RWPE2 (cell line): ENCODE measurements at regions not wholly inside any gene's neighbourhood (a gene's known extent, or its start where the extent isn't known, plus 50 kb on each side); places are given as distances from the start of the nearest gene placed in this dataset.

ENCODE experiments used
- ATAC-seq: fragments of 200-7000 bp; cut with Tn5 transposase; 3 replicates; pipeline ENCODE4 v1.9.1; 2021; ENCODE audit warnings: low read depth
- DNase-seq: peaks from one replicate; pipeline ENCODE4 v3.0.0-alpha.2; 2020; ENCODE audit warnings: low spot score
- H3K27ac ChIP-seq: fragments of 450-650 bp; 2 replicates; pipeline ENCODE4 v1.5.1; 2017; ENCODE audit warnings: mild to moderate bottlenecking; ENCODE audit not compliant: poor library complexity, severe bottlenecking
- H3K27me3 ChIP-seq: fragments of 250-450 bp; sonication (Bioruptor Pico); 2 replicates; pipeline ENCODE4 v1.5.1; 2021; ENCODE audit warnings: mild to moderate bottlenecking, moderate library complexity; ENCODE audit not compliant: insufficient read depth, poor library complexity, severe bottlenecking
- H3K36me3 ChIP-seq: fragments of 250-450 bp; sonication (Bioruptor Pico); 2 replicates; pipeline ENCODE4 v1.5.1; 2020; ENCODE audit warnings: low read depth, mild to moderate bottlenecking, moderate library complexity
- H3K4me1 ChIP-seq: fragments of 250-450 bp; sonication (Bioruptor Pico); 2 replicates; pipeline ENCODE4 v1.5.1; 2021; ENCODE audit warnings: mild to moderate bottlenecking, moderate library complexity; ENCODE audit not compliant: insufficient read depth, poor library complexity, severe bottlenecking
- H3K4me3 ChIP-seq: fragments of 250-450 bp; sonication (Bioruptor Pico); 2 replicates; pipeline ENCODE4 v1.5.1; 2021; ENCODE audit warnings: mild to moderate bottlenecking, moderate library complexity; ENCODE audit not compliant: severe bottlenecking
- H3K9me3 ChIP-seq: fragments of 250-450 bp; sonication (Bioruptor Pico); 2 replicates; pipeline ENCODE4 v1.5.1; 2021; ENCODE audit warnings: mild to moderate bottlenecking, moderate library complexity; ENCODE audit not compliant: severe bottlenecking
- TF ChIP-seq, protein P1 (sequence below): fragments of 450-650 bp; IDR thresholded peaks from one replicate; pipeline ENCODE4 v1.5.1; 2017; ENCODE audit warnings: mild to moderate bottlenecking, moderate library complexity; ENCODE audit not compliant: poor library complexity, severe bottlenecking

DNA sequence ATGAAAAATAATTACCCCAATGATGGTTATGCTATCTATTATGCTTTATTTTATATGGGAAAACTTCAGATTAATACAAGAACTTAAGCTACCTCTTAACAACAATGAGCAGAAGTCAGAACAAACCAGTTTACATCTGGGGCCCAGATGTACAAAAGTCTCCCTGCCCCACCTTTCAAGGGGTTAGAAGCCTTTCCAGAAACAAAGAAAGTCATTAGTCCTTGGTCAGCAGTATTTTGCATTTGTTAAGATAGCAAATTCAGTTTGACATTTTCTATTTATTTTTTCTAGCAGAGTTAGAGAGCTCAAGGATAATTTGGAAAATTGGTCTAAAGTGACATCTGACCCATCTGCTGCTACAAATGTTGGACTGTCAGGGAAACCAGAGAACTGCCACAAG lies 478.7 kb upstream of the UBE2E2 start:
- no peak overlapping the region for H3K4me3 ChIP-seq
- H3K9me3 ChIP-seq = peaks cover 2% of the 10 kb centered on the region
- no peaks in the 10 kb centered on the region for H3K36me3 ChIP-seq
- TF ChIP-seq, protein P1, sequence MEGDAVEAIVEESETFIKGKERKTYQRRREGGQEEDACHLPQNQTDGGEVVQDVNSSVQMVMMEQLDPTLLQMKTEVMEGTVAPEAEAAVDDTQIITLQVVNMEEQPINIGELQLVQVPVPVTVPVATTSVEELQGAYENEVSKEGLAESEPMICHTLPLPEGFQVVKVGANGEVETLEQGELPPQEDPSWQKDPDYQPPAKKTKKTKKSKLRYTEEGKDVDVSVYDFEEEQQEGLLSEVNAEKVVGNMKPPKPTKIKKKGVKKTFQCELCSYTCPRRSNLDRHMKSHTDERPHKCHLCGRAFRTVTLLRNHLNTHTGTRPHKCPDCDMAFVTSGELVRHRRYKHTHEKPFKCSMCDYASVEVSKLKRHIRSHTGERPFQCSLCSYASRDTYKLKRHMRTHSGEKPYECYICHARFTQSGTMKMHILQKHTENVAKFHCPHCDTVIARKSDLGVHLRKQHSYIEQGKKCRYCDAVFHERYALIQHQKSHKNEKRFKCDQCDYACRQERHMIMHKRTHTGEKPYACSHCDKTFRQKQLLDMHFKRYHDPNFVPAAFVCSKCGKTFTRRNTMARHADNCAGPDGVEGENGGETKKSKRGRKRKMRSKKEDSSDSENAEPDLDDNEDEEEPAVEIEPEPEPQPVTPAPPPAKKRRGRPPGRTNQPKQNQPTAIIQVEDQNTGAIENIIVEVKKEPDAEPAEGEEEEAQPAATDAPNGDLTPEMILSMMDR = no peak
- H3K4me1 ChIP-seq = no peaks in the 10 kb centered on the region
- no peak for ATAC-seq
- no peak overlapping the region for H3K27ac ChIP-seq
- no peaks in the 10 kb centered on the region for H3K27me3 ChIP-seq
- no peak for DNase-seq

DNA sequence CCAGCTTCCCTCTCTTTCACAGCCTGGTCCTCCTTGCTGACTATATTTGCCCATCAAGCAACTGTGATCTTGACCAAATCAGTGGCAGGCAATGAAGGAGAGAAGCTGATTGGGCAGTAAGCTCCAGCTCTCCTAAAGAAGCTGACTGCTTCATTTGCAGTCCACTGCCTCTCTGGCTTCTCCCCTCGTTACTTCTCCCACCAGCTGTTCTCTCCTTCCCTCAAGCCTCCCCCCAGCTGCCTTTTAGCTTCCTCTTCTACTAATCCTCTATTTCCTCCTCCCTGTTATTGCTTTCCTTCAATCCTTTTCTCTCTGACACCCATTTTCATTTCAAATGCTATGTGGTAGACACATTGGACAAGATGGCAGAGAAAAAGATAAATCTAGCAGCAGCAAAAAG lies 474.7 kb upstream of the UBE2E2 start:
- TF ChIP-seq, protein P1 = no peak
- Histone ChIP-seq H3K27ac (no peak overlapping the region), H3K4me3 (no peak overlapping the region), H3K9me3 (peaks cover 2% of the 10 kb centered on the region), H3K36me3 (no peaks in the 10 kb centered on the region), H3K27me3 (no peaks in the 10 kb centered on the region), H3K4me1 (no peaks in the 10 kb centered on the region)
- ATAC-seq (no peak), DNase-seq (no peak)

GRCh38 chr3:22729212-22729611 lies 473.9 kb upstream of the UBE2E2 start:
- no peak overlapping the region for H3K27ac ChIP-seq
- no peaks in the 10 kb centered on the region for H3K36me3 ChIP-seq
- DNase-seq = no peak
- TF ChIP-seq, protein P1 = no peak
- no peak overlapping the region for H3K4me3 ChIP-seq
- no peaks in the 10 kb centered on the region for H3K27me3 ChIP-seq
- peak; percentile 84 for ATAC-seq
- H3K9me3 ChIP-seq = peaks cover 2% of the 10 kb centered on the region
- no peaks in the 10 kb centered on the region for H3K4me1 ChIP-seq

- H3K27me3 ChIP-seq = no peaks in the 10 kb centered on the region
- ATAC-seq = peak; percentile 58; the same call in 2 of the 3 replicates
- peaks cover 2% of the 10 kb centered on the region for H3K9me3 ChIP-seq
- TF ChIP-seq, protein P1 = peak; percentile 47
- H3K36me3 ChIP-seq = no peaks in the 10 kb centered on the region
- DNase-seq = no peak
- H3K27ac ChIP-seq = no peak overlapping the region
- H3K4me1 ChIP-seq = no peaks in the 10 kb centered on the region
- no peak overlapping the region for H3K4me3 ChIP-seq
These were observed 473.1 kb upstream of the UBE2E2 start for GRCh38 chr3:22729981-22730380.

DNA sequence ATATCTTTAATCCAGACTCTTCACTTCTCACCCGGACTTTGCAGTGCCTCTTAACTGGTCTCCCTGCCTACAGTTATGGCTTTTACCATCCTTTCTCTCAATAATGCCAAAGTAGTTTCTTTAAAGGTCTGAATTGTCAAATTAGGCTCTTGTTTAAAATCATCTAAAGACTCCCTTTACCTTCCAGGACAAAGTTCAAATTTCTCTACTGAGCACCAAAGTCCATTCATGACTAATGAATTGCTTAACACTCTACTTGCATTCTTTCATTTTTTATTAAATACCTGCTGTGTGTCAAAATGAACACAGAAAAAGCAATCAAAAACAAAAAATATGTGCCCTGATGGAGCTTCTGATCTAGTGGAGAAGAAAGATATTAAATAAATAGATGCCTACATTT lies 472.4 kb upstream of the UBE2E2 start:
- Histone ChIP-seq H3K27ac (no peak overlapping the region), H3K27me3 (no peaks in the 10 kb centered on the region), H3K4me3 (no peak overlapping the region), H3K4me1 (no peaks in the 10 kb centered on the region), H3K9me3 (peaks cover 2% of the 10 kb centered on the region), H3K36me3 (no peaks in the 10 kb centered on the region)
- no peak for ATAC-seq
- TF ChIP-seq, protein P1 = no peak
- DNase-seq = no peak
